ENCODE measurements at regions not wholly inside any gene's neighbourhood (a gene's known extent, or its start where the extent isn't known, plus 50 kb on each side); places are given as distances from the start of the nearest gene placed in this dataset.
"Not testable (repeated sequence)": the region's sequence is repeated elsewhere in the genome, so short reads cannot be mapped to it uniquely, and the experiment has no call there.

GRCh38 chr3:34056951-34057390, 258.5 kb downstream of the PDCD6IP start:
- no peak for DNase-seq (ENCODE audit: insufficient read length, low spot score)
- no peak for TF ChIP-seq CTCF (IDR thresholded peaks at IDR 0.05; ENCODE audit: insufficient read depth, missing control alignments)
- FAIRE-seq, result no peak

GRCh38 chr3:34060995-34061394, 262.6 kb downstream of the PDCD6IP start:
- not testable (repeated sequence) for FAIRE-seq; DNase-seq (ENCODE audit: insufficient read length, low spot score)

- DNase-seq (ENCODE audit: insufficient read length, low spot score), result no peak
- TF ChIP-seq CTCF (IDR thresholded peaks at IDR 0.05; ENCODE audit: insufficient read depth, missing control alignments), result no peak
- FAIRE-seq, result no peak
Measured at GRCh38 chr3:34065901-34066300, 267.5 kb downstream of the PDCD6IP start.

GRCh38 chr3:34066328-34066727, 267.9 kb downstream of the PDCD6IP start:
- FAIRE-seq (no peak), DNase-seq (ENCODE audit: insufficient read length, low spot score) (no peak)
- no peak for TF ChIP-seq CTCF (IDR thresholded peaks at IDR 0.05; ENCODE audit: insufficient read depth, missing control alignments)

GRCh38 chr3:34066999-34067398, 268.6 kb downstream of the PDCD6IP start:
- DNase-seq (ENCODE audit: insufficient read length, low spot score) (no peak), FAIRE-seq (no peak)
- no peak for TF ChIP-seq CTCF (IDR thresholded peaks at IDR 0.05; ENCODE audit: insufficient read depth, missing control alignments)

- FAIRE-seq (no peak), DNase-seq (ENCODE audit: insufficient read length, low spot score) (no peak)
- no peak for TF ChIP-seq CTCF (IDR thresholded peaks at IDR 0.05; ENCODE audit: insufficient read depth, missing control alignments)
Measured at GRCh38 chr3:34067536-34068051, 269.2 kb downstream of the PDCD6IP start.

- DNase-seq (ENCODE audit: insufficient read length, low spot score), result no peak
- TF ChIP-seq CTCF (IDR thresholded peaks at IDR 0.05; ENCODE audit: insufficient read depth, missing control alignments), result no peak
- FAIRE-seq, result no peak
Measured at GRCh38 chr3:34068505-34068904, 270.1 kb downstream of the PDCD6IP start.

Measured in D721Med (cell line).